Left ventricle myocardium superior (tissue), 1 donor: ENCODE measurements at regions not wholly inside any gene's neighbourhood (a gene's known extent, or its start where the extent isn't known, plus 50 kb on each side); places are given as distances from the start of the nearest gene placed in this dataset.
A peak's percentile ranks its signal among the peaks of the same experiment; 100 is the strongest.

Experiments
- ATAC-seq: fragments of 200-7000 bp; cut with Tn5 transposase; one replicate; pipeline ENCODE4 v1.9.1; 2020; ENCODE audit warnings: mild to moderate bottlenecking, moderate library complexity
- DNase-seq: peaks from one replicate; pipeline ENCODE4 v3.0.0-alpha.2; 2020
- intact Hi-C: fragments of 100-400 bp; cut with micrococcal nuclease; formaldehyde crosslinking; loops from one replicate; pipeline ENCODE4 v1.11.0; 2022
- donor health status: DM: no; HTN: yes; CAD: no; lungs with severe emphysema.

GRCh38 chr5:124377386-124377785 lies 369.1 kb downstream of the ZNF608 start:
- intact Hi-C loops: no loop called here
- DNase-seq (no peak), ATAC-seq (no peak)

- no peak for ATAC-seq
- DNase-seq: no peak
- intact Hi-C loops: no loop called here
Measured at GRCh38 chr5:124373883-124374282, 372.6 kb downstream of the ZNF608 start.

- intact Hi-C loops: no loop called here
- no peak for DNase-seq
- ATAC-seq: no peak
Measured at GRCh38 chr5:124372457-124372856, 374.0 kb downstream of the ZNF608 start.

GRCh38 chr5:124371111-124371706 lies 375.2 kb downstream of the ZNF608 start:
- intact Hi-C loops: no loop called here
- peak; percentile 46 for DNase-seq
- ATAC-seq: peak; percentile 92

- no peak for DNase-seq
- intact Hi-C loops: no loop called here
Measured at GRCh38 chr5:124370601-124371000, 375.8 kb downstream of the ZNF608 start.

GRCh38 chr5:124365361-124365801 lies 381.1 kb downstream of the ZNF608 start:
- no peak for ATAC-seq
- no peak for DNase-seq
- intact Hi-C loops: no loop called here

More at GRCh38 chr5:124370601-124371000, 375.8 kb downstream of the ZNF608 start:
- ATAC-seq: no peak

- ATAC-seq: no peak
- intact Hi-C loops: no loop called here
Measured at GRCh38 chr5:124355928-124356327, 390.5 kb downstream of the ZNF608 start.

GRCh38 chr5:124353016-124353415 lies 393.4 kb downstream of the ZNF608 start:
- DNase-seq (no peak), ATAC-seq (no peak)
- intact Hi-C loops: no loop called here

More at GRCh38 chr5:124355928-124356327, 390.5 kb downstream of the ZNF608 start:
- DNase-seq: no peak

GRCh38 chr5:124352312-124352711 lies 394.1 kb downstream of the ZNF608 start:
- no peak for DNase-seq
- ATAC-seq: no peak

GRCh38 chr5:124349931-124350330 lies 396.5 kb downstream of the ZNF608 start:
- ATAC-seq (no peak), DNase-seq (no peak)
- intact Hi-C loops: no loop called here

More at GRCh38 chr5:124352312-124352711, 394.1 kb downstream of the ZNF608 start:
- intact Hi-C loops: no loop called here

GRCh38 chr5:124343451-124343867 lies 403.0 kb downstream of the ZNF608 start:
- ATAC-seq (peak; percentile 32), DNase-seq (no peak)
- intact Hi-C loops: no loop called here

GRCh38 chr5:124342986-124343385 lies 403.5 kb downstream of the ZNF608 start:
- intact Hi-C loops: no loop called here
- ATAC-seq: no peak
- DNase-seq: no peak

- DNase-seq (no peak), ATAC-seq (peak; percentile 47)
- intact Hi-C loops: no loop called here
Measured at GRCh38 chr5:124342584-124342983, 403.9 kb downstream of the ZNF608 start.

- intact Hi-C loops: no loop called here
- DNase-seq (no peak), ATAC-seq (peak; percentile 89)
Measured at GRCh38 chr5:124342027-124342471, 404.4 kb downstream of the ZNF608 start.

GRCh38 chr5:124341066-124341858 lies 405.2 kb downstream of the ZNF608 start:
- intact Hi-C loops: no loop called here
- DNase-seq (no peak), ATAC-seq (peak; percentile 56)

GRCh38 chr5:124337996-124338395 lies 408.4 kb downstream of the ZNF608 start:
- DNase-seq (no peak), ATAC-seq (no peak)
- intact Hi-C loops: no loop called here

- intact Hi-C loops: no loop called here
- ATAC-seq (no peak), DNase-seq (no peak)
Measured at GRCh38 chr5:124333298-124333979, 413.0 kb downstream of the ZNF608 start.

GRCh38 chr5:124332273-124332672 lies 414.2 kb downstream of the ZNF608 start:
- ATAC-seq (no peak), DNase-seq (no peak)
- intact Hi-C loops: no loop called here

GRCh38 chr5:124330595-124331220 lies 415.7 kb downstream of the ZNF608 start:
- no peak for ATAC-seq
- DNase-seq: no peak
- intact Hi-C loops: no loop called here

- intact Hi-C loops: no loop called here
- ATAC-seq: no peak
- no peak for DNase-seq
Measured at GRCh38 chr5:124328201-124328600, 418.2 kb downstream of the ZNF608 start.
